Stimulated activated naive CD8-positive, alpha-beta T cell treated with anti-CD3 and anti-CD28 coated beads, Interleukin-15, Interleukin-2, amounts not matched to agents 100 U/mL and 50 U/mL, for 24 hours (primary cell): ENCODE measurements at regions not wholly inside any gene's neighbourhood (a gene's known extent, or its start where the extent isn't known, plus 50 kb on each side); places are given as distances from the start of the nearest gene placed in this dataset.

ENCODE experiments used
- ATAC-seq: fragments of 150-1000 bp; cut with Tn5 transposase; one replicate; pipeline ENCODE4 v1.10.0; 2021
- DNase-seq: peaks from one replicate; pipeline ENCODE4 v3.0.0; 2021

DNA sequence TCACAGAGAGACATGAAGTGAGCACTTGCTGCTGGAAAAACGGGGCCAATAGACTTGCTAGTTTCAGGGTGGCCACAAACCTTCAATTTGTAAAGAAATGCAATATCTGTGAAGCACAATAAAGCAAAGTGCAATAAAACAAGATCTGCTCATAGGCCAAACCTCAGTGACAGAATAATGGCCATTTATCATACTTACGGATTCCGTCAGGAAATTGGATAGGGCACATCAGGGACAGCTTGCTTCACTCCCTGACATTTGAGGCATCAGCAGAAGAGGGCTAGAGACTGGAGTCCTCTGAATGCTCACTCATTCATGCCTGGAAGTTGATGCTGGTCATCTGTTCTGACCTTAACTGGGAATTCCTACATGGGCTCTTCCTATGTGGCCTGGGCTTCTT is 165.5 kb upstream of the OPRM1 start:
- no peak for ATAC-seq
- DNase-seq = no peak

DNA sequence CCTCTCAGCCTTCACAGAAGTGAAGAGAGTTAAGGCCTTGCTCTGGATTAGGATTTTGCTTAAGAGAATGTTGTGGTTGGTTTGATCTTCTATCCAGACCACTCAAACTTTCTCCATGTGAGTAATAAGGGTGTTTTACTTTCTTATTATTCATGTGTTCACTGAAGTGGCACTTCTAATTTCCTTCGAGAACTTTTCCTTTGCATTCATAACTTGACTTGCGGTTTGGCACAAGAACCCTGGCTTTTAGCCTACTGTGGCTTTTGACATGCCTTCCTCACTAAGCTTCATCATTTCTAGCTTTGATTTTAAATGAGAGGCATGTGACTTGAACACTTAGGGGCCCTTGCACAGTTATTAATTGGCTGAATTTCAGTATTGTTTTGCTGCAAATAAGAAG is 166.1 kb upstream of the OPRM1 start:
- no peak for DNase-seq
- ATAC-seq = no peak

- ATAC-seq = no peak
- no peak for DNase-seq
Observed at GRCh38 chr6:153862927-153863326, 176.1 kb upstream of the OPRM1 start.

DNA sequence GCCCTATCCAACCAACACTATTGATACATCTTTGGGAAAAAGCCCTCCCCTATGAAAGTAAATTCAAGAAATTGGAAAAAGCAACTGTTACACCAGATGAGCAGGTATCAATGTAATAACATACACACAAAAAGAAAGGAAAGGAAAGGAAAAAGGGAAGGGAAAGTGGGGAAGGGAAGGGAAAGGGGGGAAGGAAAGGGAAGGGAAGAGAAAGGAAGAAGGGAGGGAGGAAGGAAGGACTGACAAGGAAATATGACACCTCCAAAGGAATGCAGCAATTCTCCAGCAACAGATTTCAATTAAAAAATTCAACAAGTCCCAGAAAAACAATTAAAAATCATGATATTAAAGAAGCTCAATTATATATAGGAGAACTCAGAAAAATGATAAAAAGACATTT is 176.9 kb upstream of the OPRM1 start:
- DNase-seq = no peak
- no peak for ATAC-seq

- DNase-seq = no peak
- no peak for ATAC-seq
Observed at GRCh38 chr6:153858529-153858928, 180.5 kb upstream of the OPRM1 start.

GRCh38 chr6:153856929-153857376 is 182.1 kb upstream of the OPRM1 start:
- DNase-seq (no peak), ATAC-seq (no peak)

DNA sequence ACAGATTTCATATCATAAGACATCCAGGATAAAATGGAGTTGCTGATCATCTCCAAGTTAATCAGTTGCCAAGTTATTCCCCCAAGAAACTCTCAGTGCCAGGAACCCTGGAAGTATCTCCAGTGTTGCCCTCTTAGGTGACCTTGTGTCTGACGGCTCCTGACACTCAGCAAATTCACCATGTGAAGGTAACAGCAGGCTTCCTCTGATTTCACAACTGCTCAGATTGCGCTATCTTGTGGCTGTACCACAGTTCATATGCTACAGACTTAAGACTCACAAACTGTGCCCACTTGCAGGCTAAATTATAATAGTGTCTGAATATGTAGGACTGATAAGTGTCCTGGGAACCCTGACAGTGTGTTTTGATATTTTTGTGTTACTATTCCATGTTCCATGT is 186.6 kb upstream of the OPRM1 start:
- no peak for DNase-seq
- no peak for ATAC-seq

- ATAC-seq = no peak
- DNase-seq = no peak
Observed at GRCh38 chr6:153852034-153852433, 187.0 kb upstream of the OPRM1 start.

DNA sequence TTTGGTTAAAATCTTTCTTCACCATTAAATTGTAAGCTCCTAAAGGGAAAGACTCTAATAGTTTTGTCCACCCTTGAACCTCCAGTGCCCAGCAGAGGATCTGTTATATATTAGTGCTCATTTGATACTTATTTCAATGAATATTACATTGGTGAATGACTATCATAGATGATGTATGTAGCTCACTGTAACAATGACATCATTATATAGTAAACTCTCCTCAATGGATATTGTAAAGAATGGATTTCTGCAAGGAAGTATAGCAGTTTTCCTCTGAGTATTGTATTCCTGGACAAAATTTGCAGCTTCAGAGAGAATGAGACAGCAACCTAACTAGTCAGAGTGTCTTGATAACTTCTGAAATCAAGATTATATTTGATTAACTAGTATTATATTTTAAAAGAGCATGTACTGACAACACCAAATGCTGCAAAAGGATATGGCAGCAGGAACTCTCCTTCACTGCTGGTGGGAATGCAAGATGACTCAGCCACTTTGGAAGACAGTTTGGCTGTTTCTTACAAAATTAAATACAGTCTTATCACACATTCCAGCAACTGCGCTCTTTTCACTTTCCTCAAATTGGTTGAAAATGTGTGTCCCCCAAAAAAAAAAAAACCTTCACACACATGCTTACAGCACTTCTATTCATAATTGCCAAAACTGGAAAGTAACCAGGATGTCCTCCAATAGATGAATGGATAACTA is 189.8 kb upstream of the OPRM1 start:
- ATAC-seq (no peak), DNase-seq (no peak)

DNA sequence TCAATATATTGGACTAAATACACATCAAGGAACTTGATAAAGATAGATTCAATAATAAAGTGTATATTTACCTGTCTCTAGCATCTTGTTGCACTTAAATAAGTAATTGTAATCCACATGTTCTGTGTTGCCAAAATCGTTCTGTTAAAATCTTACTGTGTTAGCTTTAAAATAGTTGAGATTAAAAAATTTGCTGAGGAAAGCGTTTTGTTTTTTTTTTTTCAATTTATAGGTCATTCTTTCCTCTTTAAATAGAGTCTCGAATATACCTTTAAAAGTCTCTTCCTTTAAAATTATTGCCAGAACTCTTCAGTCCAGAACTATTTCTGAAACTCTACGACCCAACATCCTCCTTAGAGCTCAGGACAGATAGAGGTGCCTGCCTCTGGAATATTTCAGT is 195.6 kb upstream of the OPRM1 start:
- DNase-seq (no peak), ATAC-seq (no peak)

DNA sequence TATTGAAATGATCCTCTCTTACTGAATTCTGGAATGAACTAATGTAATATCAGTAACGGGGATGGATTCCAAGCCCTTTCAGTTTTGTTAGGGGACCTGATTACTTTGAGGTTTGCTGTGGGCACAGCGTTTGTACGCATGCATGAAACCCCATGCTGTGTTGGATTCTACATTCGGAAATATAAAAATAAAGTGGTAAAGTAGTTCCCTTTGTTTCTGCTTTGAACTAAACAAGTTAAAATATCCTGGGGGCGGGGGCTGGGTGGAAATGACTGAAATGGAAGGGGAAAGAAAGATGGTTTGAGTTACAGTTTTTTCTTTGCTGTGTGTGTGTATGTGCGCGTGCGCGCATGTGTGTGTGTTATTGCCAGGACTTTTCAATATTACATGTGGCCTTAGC is 196.5 kb upstream of the OPRM1 start:
- ATAC-seq = no peak
- no peak for DNase-seq

- DNase-seq = no peak
- ATAC-seq = no peak
Observed at GRCh38 chr6:153840039-153840850, 198.8 kb upstream of the OPRM1 start.

- no peak for ATAC-seq
- DNase-seq = no peak
Observed at GRCh38 chr6:153832543-153832942, 206.5 kb upstream of the OPRM1 start.

- ATAC-seq = no peak
- no peak for DNase-seq
Observed at GRCh38 chr6:153831350-153832078, 207.5 kb upstream of the OPRM1 start.

GRCh38 chr6:153817173-153817572 is 221.9 kb upstream of the OPRM1 start:
- ATAC-seq = no peak

DNA sequence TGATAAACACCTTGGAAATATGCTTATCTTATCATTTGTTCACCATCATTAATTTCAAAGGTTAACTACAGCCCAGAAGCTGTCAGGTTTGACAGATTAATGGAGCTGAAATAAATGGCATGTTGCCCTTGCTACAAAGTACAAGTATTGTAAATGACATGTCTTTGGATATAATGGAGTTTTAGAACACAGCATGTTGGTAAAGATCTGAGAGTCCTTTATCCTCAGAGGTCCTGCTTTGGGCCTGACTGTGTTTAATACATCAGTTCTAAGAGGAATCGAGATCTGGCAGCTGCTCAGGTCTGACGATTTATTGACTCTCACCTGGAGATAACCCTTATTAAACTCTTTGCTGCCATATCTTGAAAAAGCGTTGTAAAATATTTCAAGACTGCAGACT is 222.7 kb upstream of the OPRM1 start:
- ATAC-seq = no peak
- no peak for DNase-seq

More at GRCh38 chr6:153817173-153817572, 221.9 kb upstream of the OPRM1 start:
- DNase-seq = no peak

- no peak for DNase-seq
- no peak for ATAC-seq
Observed at GRCh38 chr6:153814136-153814535, 224.9 kb upstream of the OPRM1 start.

- no peak for DNase-seq
- ATAC-seq = no peak
Observed at GRCh38 chr6:153804755-153805330, 234.2 kb upstream of the OPRM1 start.

DNA sequence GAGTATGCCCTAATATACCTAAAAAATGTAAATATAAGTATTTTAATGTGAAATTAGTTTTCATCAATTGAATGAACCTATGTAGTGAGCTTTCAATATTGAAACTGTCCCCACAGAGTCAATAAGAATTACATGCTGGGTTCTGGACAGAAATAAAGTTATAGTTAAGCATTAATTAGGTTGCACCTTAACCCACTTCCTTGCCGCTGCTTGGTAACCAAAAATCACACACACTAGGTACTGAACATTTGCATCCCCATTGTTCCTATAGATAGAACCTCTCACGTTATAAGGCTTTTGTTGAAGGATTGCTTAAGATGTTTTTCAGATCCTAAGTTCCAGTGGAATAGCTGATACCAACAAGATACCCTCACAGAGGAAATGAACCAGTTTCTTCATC is 237.1 kb upstream of the OPRM1 start:
- no peak for ATAC-seq
- DNase-seq = no peak

DNA sequence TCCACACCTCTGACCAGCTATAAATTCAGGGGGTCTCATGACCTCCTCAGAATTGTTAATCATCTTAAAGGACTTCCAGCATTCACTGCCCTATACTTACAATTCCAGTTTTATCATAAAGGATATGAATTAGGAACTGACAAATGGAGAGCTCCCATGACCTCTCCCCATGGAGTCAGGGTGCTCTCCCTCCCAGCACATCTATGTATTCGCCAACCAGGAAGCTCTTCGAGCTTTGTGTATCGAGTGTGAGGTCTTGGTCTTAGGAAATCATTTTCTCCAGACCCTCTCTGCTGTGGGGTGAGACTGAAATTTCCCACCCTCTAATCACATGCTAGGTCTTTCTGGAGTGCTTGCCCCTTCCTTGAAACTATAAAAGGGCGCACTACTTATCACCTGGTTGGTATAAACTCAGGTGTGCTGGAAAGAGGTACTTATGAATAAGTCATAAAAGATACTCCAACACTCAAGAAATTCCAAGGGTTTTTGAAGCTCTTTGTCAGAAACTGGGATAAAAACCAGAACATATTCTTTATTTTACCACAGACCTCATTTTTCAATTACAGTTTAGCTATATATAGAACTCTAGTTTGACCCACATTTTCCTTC is 238.4 kb upstream of the OPRM1 start:
- ATAC-seq (no peak), DNase-seq (no peak)

- ATAC-seq = no peak
- DNase-seq = no peak
Observed at GRCh38 chr6:153790876-153791473, 248.1 kb upstream of the OPRM1 start.

DNA sequence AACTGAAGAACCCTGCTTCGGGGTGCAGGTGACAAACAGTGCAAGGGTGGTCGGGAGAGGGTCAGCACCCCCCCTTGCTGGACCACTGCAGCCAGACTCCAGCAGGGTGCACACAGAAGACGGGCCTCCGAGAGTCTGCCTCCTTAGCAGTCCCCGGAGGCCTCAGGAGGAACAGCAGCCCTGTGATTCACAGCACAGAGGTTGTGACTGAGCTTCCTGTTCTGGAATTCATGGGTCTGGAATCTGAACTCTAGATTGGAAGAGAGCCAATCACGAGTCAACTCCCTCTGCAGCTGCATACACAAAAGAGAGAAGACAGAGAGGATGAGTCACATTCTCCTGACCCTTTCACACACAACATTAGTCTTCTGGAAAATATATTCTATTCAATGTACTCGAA is 249.0 kb upstream of the OPRM1 start:
- ATAC-seq = no peak
- no peak for DNase-seq
